Parathyroid adenoma (tissue), 2 donors: ENCODE measurements at regions not wholly inside any gene's neighbourhood (a gene's known extent, or its start where the extent isn't known, plus 50 kb on each side); places are given as distances from the start of the nearest gene placed in this dataset.
A peak's percentile ranks its signal among the peaks of the same experiment; 100 is the strongest.

Source experiments
- H2AFZ ChIP-seq: fragments of 300-600 bp; sonication (generic); one replicate; pipeline ENCODE4 v1.7.0; 2017; ENCODE audit warnings: antibody characterized with exemption, mild to moderate bottlenecking
- H3K27ac ChIP-seq: fragments of 300-600 bp; sonication (generic); one replicate; pipeline ENCODE4 v1.7.0; 2017
- H3K27me3 ChIP-seq: fragments of 300-600 bp; sonication (generic); one replicate; pipeline ENCODE4 v1.7.0; 2017; ENCODE audit warnings: low read length; ENCODE audit not compliant: control insufficient read depth, insufficient read depth
- H3K36me3 ChIP-seq: fragments of 300-600 bp; sonication (generic); one replicate; pipeline ENCODE4 v1.7.0; 2017; ENCODE audit warnings: low read length; ENCODE audit not compliant: control insufficient read depth, insufficient read depth
- H3K4me1 ChIP-seq: fragments of 300-600 bp; sonication (generic); one replicate; pipeline ENCODE4 v1.7.0; 2017; ENCODE audit warnings: control low read depth
- H3K4me2 ChIP-seq: fragments of 300-600 bp; sonication (generic); one replicate; pipeline ENCODE4 v1.7.0; 2017; ENCODE audit warnings: low read length
- H3K4me3 ChIP-seq: fragments of 300-600 bp; sonication (generic); one replicate; pipeline ENCODE4 v1.7.0; 2017; ENCODE audit warnings: low read depth, low read length
- H3K79me2 ChIP-seq: fragments of 300-600 bp; sonication (generic); one replicate; pipeline ENCODE4 v1.7.0; 2017; ENCODE audit warnings: control low read depth
- H3K9ac ChIP-seq: fragments of 300-600 bp; sonication (generic); one replicate; pipeline ENCODE4 v1.7.0; 2017; ENCODE audit warnings: mild to moderate bottlenecking
- H3K9me3 ChIP-seq: fragments of 300-600 bp; sonication (generic); one replicate; pipeline ENCODE4 v1.7.0; 2017; ENCODE audit warnings: low read length; ENCODE audit not compliant: control insufficient read depth
- TF ChIP-seq, protein P1 (sequence below): fragments of 300-600 bp; sonication (generic); IDR thresholded peaks from one replicate; pipeline ENCODE4 v1.7.0; 2017; ENCODE audit warnings: antibody characterized with exemption, mild to moderate bottlenecking
- donor health status: primary hyperparathyroidism.

DNA sequence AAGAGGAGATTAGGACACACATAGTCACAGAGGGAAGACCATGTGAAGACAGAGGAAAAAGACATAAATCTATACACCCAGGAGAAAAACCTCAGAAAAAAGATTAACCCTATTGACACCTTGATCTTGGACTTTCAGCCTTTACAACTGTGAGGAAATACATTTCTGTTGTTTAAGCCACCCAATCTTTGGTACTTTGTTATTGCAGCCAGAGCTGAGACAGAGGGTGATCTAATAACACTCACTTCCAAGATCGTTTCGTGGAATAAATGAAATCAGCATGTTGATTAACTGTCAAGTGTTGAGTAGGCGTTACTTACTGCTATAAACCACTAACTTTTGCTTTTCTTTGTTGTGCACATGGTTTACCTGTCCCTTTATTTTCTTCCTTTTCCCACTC is 361.2 kb upstream of the RIOK2 start:
- H3K4me3 ChIP-seq = no peak overlapping the region
- H3K79me2 ChIP-seq = no peaks in the 10 kb centered on the region
- H3K27ac ChIP-seq = no peak overlapping the region
- H3K27me3 ChIP-seq = no peaks in the 10 kb centered on the region
- no peak overlapping the region for H3K4me2 ChIP-seq
- H3K36me3 ChIP-seq = no peaks in the 10 kb centered on the region
- H3K4me1 ChIP-seq = peaks cover 3% of the 10 kb centered on the region
- TF ChIP-seq, protein P1, sequence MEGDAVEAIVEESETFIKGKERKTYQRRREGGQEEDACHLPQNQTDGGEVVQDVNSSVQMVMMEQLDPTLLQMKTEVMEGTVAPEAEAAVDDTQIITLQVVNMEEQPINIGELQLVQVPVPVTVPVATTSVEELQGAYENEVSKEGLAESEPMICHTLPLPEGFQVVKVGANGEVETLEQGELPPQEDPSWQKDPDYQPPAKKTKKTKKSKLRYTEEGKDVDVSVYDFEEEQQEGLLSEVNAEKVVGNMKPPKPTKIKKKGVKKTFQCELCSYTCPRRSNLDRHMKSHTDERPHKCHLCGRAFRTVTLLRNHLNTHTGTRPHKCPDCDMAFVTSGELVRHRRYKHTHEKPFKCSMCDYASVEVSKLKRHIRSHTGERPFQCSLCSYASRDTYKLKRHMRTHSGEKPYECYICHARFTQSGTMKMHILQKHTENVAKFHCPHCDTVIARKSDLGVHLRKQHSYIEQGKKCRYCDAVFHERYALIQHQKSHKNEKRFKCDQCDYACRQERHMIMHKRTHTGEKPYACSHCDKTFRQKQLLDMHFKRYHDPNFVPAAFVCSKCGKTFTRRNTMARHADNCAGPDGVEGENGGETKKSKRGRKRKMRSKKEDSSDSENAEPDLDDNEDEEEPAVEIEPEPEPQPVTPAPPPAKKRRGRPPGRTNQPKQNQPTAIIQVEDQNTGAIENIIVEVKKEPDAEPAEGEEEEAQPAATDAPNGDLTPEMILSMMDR = no peak
- no peak overlapping the region for H3K9ac ChIP-seq
- no peak overlapping the region for H2AFZ ChIP-seq
- H3K9me3 ChIP-seq = no peaks in the 10 kb centered on the region

DNA sequence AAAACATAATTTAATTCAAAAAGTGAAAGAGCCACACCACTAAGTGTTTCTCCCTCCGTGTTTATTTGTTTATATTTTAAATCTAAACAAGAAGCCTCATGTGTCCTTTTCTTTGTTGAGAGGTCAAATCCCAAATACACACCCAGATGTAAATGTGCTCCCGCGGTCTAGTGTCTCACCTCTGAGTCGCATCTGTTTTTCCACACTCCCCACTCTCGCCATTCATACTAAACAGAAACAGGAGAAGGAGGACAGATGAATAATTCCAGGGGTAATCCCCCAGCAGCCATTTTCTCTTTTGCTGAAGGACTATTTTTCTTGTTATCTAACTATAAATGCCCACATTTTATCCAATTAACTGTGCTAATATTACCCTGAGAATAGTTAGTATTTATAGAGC is 361.6 kb upstream of the RIOK2 start:
- Histone ChIP-seq H3K4me2 (no peak overlapping the region), H2AFZ (peak overlapping the region; percentile 2), H3K9ac (no peak overlapping the region), H3K27ac (no peak overlapping the region), H3K79me2 (no peaks in the 10 kb centered on the region), H3K36me3 (no peaks in the 10 kb centered on the region), H3K27me3 (no peaks in the 10 kb centered on the region), H3K9me3 (no peaks in the 10 kb centered on the region), H3K4me3 (no peak overlapping the region), H3K4me1 (peaks cover 3% of the 10 kb centered on the region)
- TF ChIP-seq, protein P1 = no peak

DNA sequence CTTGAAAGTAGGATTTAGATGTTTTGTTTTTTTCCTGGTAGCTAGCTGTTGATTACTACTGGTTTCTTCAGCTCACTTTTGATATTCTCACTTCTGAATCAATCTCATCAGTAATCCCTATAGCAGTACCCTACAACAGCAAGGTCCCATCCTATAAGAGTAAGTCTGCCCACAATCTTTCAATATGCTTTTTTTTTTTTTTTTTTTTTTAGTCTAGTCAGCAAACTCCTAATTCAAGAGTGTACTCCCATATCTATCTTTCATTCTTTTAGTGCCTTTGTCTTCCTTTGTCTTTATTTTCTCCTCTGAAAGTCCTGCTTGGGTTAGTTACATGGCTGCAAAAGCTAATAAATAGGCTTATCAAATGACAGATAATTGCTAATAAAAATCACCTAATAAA is 362.4 kb upstream of the RIOK2 start:
- Histone ChIP-seq H3K27me3 (no peaks in the 10 kb centered on the region), H3K4me2 (no peak overlapping the region), H3K4me3 (no peak overlapping the region), H2AFZ (no peak overlapping the region), H3K36me3 (no peaks in the 10 kb centered on the region), H3K79me2 (no peaks in the 10 kb centered on the region), H3K9ac (no peak overlapping the region), H3K4me1 (peaks cover 3% of the 10 kb centered on the region), H3K27ac (no peak overlapping the region), H3K9me3 (no peaks in the 10 kb centered on the region)
- TF ChIP-seq, protein P1 = no peak

DNA sequence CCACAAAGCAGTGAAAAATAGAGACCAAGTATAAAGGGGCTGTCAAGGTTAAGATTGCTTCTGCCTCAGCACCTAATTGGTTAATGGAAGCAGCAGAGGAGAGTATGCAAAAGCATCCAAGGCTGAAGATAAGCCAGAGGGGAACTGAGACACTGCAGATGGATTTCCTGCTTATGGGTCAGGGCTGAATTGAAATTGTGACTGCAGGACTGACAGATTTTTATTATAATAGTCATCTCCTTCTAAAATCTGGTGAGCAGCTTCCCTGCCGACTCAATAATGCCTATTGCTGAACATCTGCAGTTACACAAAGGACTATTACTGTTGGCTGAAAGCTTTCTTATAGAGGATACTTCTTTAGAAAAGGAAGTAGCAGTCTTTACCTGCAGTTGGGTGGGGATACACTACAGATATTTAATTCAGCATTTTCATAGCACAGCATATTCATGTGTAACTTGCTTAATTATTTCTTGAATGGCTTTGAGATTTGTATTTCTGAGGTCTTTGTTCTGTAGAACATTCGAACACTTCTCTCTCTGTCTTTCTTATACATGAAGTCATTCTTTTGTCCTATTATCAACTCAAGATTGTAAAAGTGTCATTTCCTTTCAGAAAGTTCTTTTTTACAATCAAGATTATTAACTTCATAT is 363.0 kb upstream of the RIOK2 start:
- Histone ChIP-seq H3K27ac (no peak overlapping the region), H3K36me3 (no peaks in the 10 kb centered on the region), H2AFZ (no peak overlapping the region), H3K27me3 (no peaks in the 10 kb centered on the region), H3K9ac (no peak overlapping the region), H3K4me1 (peaks cover 3% of the 10 kb centered on the region), H3K4me3 (no peak overlapping the region), H3K4me2 (no peak overlapping the region), H3K9me3 (no peaks in the 10 kb centered on the region), H3K79me2 (no peaks in the 10 kb centered on the region)
- TF ChIP-seq, protein P1 = no peak

DNA sequence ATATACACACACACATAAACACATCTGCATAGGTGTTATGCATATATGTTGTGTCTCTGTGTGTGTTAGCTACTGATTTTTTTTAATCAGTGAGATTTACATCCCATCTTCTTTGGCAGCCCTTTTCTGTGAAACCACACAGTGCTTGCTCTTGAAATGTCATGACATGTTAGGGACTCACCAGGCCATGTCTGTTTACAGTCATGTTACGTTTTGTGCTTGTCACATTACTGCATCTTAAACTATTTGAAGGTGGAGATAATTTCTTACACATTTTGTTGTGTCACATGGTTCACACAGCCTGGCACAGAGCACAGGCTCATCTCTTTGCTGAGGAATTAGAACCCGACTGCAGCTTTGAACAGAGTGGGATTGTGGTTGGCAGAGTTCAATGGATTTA is 364.4 kb upstream of the RIOK2 start:
- H3K4me2 ChIP-seq = no peak overlapping the region

More for the DNA sequence above, 364.4 kb upstream of the RIOK2 start:
- H2AFZ ChIP-seq = no peak overlapping the region
- no peaks in the 10 kb centered on the region for H3K27me3 ChIP-seq
- no peaks in the 10 kb centered on the region for H3K36me3 ChIP-seq
- TF ChIP-seq, protein P1 = no peak
- peaks cover 3% of the 10 kb centered on the region for H3K4me1 ChIP-seq
- H3K9ac ChIP-seq = no peak overlapping the region
- no peaks in the 10 kb centered on the region for H3K9me3 ChIP-seq
- no peak overlapping the region for H3K4me3 ChIP-seq
- peak overlapping the region; percentile 43 for H3K27ac ChIP-seq
- H3K79me2 ChIP-seq = no peaks in the 10 kb centered on the region
